GM12892 (cell line): ENCODE measurements at regions not wholly inside any gene's neighbourhood (a gene's known extent, or its start where the extent isn't known, plus 50 kb on each side); places are given as distances from the start of the nearest gene placed in this dataset.

ENCODE experiments used
- POLR2A ChIP-seq: IDR thresholded peaks from 2 replicates; pipeline ENCODE4 v1.6.1; 2011; ENCODE audit warnings: low read depth, low read length, control low read depth
- POLR2AphosphoS5 ChIP-seq: IDR thresholded peaks from 2 replicates; pipeline ENCODE4 v1.6.1; 2011; ENCODE audit warnings: low read depth, low read length, control low read depth
- TAF1 ChIP-seq: IDR thresholded peaks from 2 replicates; pipeline ENCODE4 v1.6.1; 2011; ENCODE audit warnings: low read depth, mild to moderate bottlenecking, control low read depth, low read length, borderline replicate concordance

DNA sequence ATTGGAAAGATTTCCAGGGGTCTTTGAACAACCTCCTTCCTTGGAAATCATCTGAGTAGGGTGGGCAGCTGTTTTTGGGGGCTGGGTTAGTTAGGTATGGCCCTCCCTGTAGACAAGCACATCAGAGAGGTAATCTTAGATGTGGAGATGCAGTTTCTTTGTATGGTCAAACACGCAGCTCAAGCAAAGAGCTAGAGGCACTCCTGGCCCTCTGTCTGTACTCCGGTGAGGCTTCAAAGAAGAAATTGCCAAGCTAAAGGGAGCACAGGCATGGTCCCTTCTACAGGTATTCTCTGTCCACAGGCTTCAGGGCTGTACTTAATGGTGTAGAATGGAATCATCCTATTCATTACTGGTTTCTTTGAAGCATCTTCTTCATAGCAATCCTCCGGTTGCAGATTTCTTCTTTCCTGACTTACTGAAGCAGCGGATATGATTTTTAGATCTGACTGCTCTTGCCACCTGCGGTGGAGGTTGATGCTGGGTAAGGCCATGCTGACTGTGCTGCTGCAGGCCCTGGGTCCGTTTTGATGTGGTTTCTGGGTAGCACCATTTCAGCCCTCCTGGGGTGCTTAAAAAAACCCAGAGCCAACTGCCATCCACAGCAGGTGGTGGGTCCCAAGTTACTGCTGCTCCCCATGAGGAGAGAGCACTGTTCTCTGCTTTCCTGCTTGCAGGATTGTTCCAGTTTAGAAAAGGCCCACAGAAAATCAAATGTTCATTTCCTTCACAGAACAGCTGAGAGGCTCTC, 318.9 kb upstream of the GATB start:
- TF ChIP-seq POLR2A (no peak), TAF1 (no peak), POLR2AphosphoS5 (no peak)
